ENCODE measurements at regions not wholly inside any gene's neighbourhood (a gene's known extent, or its start where the extent isn't known, plus 50 kb on each side); places are given as distances from the start of the nearest gene placed in this dataset.
A peak's percentile ranks its signal among the peaks of the same experiment; 100 is the strongest.

DNA sequence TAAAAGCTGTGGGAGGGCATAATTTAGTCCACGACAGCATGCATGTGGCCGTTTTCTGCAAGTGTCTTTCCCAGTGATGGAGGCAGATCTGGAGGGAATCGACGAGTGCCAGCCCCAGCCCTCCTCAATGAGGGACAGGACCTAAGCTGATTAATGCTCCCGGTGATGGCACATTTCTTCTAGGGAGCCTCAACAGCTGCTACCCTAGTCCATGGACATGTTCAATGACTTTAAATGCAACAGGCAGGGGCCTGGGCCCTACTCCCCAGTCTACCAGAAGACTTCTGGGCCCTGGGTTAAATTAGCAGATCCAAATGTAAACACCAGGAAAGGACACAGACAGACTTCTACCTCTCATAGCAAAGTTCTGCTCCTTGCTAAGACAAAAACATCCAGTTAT lies 155.1 kb downstream of the ACTR3 start:
- FAIRE-seq, result no peak
- TF ChIP-seq POLR2AphosphoS5 (IDR thresholded peaks at IDR 0.05; ENCODE audit: low read depth, low read length), result no peak
- no peak for TF ChIP-seq TAF1 (IDR thresholded peaks at IDR 0.05; ENCODE audit: borderline replicate concordance, low read depth, low read length)
- no peak for TF ChIP-seq POLR2A (IDR thresholded peaks at IDR 0.05; ENCODE audit: low read depth, low read length)
- DNase-seq (ENCODE audit: insufficient read length), result no peak

DNA sequence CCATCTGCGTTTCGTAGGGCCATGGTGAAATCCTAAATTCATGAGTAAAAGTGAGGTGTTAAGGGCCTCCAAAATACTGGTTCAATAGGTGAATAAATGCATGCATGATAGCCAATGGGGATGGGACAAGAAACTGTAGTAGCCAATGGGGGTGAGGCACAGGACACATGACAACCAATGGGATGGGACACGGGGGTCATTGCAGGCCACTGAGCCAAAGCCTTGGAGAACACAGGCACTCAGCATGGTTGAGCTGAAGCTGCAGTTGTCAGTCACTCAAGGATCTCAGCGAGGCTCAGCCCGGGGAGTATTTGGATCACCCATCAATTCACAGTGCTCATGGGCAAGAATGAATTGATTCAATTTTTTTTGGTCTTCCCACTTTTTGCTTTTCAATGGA lies 156.5 kb downstream of the ACTR3 start:
- TF ChIP-seq POLR2AphosphoS5 (IDR thresholded peaks at IDR 0.05; ENCODE audit: low read depth, low read length) (no peak), TAF1 (IDR thresholded peaks at IDR 0.05; ENCODE audit: borderline replicate concordance, low read depth, low read length) (no peak), POLR2A (IDR thresholded peaks at IDR 0.05; ENCODE audit: low read depth, low read length) (no peak)
- DNase-seq (ENCODE audit: insufficient read length) (no peak), FAIRE-seq (no peak)

DNA sequence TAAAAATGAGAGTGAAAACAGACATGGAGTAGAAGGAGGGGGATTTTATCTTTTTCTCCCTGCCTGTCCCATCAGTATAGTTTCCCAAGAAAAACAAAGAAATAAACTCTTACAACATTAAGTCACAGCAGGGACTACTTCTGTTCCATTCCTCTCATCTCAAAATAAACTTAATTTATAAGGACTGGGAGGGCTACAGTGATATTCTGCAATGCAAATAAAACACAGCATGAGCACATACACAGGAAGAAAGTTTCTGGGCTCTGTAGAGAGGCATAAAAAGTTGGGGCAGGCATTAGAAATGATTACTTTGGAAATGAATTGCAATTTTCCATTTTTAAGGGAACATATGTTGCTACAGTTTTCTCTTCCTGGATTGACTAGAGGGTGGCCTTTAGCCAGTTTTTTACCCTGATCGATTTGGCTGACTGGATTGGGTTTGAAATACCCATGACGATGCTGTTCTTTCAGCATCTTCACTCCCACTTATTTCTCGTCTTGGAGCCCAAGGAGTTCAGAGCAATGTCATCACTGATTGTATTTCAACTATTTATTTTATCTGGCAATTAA lies 157.1 kb downstream of the ACTR3 start:
- DNase-seq (ENCODE audit: insufficient read length) (no peak), FAIRE-seq (no peak)
- TF ChIP-seq POLR2AphosphoS5 (IDR thresholded peaks at IDR 0.05; ENCODE audit: low read depth, low read length) (no peak), POLR2A (IDR thresholded peaks at IDR 0.05; ENCODE audit: low read depth, low read length) (no peak), TAF1 (IDR thresholded peaks at IDR 0.05; ENCODE audit: borderline replicate concordance, low read depth, low read length) (no peak)

DNA sequence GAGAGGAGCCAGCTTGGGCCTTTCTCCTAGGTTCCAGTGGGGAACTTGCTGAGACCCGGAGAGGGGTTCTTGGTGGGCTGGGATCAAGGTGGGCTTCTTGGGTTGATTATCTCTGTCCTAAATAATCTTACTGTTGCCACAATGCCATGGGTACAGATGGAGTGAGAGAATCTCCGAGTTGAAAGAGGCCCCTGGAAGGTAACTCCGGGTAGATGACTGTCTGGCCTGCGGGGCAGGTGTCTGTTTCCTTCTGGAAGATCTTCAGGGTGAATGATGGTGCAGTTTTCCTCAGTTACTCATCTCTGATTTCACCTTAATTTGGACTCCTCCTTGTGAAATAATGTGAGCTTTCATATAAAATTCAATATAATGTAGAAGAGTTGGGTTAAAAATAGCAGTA lies 159.4 kb downstream of the ACTR3 start:
- no peak for TF ChIP-seq TAF1 (IDR thresholded peaks at IDR 0.05; ENCODE audit: borderline replicate concordance, low read depth, low read length)
- TF ChIP-seq POLR2A (IDR thresholded peaks at IDR 0.05; ENCODE audit: low read depth, low read length), result no peak
- TF ChIP-seq POLR2AphosphoS5 (IDR thresholded peaks at IDR 0.05; ENCODE audit: low read depth, low read length), result no peak
- DNase-seq (ENCODE audit: insufficient read length), result no peak
- FAIRE-seq, result no peak

DNA sequence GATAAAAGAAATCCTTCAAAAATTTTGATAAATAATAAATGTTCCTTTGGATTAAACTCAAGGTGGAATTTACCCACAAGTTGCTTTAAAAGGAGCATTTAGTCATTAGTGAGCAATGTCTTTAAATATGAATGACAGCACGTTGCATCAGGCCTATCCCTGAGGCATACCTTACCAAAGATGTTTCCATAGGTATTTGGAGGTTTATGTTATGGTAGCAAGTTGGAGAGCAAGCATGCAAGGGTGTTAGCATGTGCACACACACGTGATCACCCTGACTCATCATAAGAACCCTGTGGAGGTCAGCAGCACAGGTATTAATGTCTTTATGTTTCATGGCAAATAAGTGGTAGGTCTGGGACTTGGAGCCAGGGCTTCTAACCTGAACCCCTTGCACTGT lies 159.9 kb downstream of the ACTR3 start:
- DNase-seq (ENCODE audit: insufficient read length) (no peak), FAIRE-seq (no peak)
- TF ChIP-seq POLR2AphosphoS5 (IDR thresholded peaks at IDR 0.05; ENCODE audit: low read depth, low read length) (no peak), TAF1 (IDR thresholded peaks at IDR 0.05; ENCODE audit: borderline replicate concordance, low read depth, low read length) (no peak), POLR2A (IDR thresholded peaks at IDR 0.05; ENCODE audit: low read depth, low read length) (no peak)

DNA sequence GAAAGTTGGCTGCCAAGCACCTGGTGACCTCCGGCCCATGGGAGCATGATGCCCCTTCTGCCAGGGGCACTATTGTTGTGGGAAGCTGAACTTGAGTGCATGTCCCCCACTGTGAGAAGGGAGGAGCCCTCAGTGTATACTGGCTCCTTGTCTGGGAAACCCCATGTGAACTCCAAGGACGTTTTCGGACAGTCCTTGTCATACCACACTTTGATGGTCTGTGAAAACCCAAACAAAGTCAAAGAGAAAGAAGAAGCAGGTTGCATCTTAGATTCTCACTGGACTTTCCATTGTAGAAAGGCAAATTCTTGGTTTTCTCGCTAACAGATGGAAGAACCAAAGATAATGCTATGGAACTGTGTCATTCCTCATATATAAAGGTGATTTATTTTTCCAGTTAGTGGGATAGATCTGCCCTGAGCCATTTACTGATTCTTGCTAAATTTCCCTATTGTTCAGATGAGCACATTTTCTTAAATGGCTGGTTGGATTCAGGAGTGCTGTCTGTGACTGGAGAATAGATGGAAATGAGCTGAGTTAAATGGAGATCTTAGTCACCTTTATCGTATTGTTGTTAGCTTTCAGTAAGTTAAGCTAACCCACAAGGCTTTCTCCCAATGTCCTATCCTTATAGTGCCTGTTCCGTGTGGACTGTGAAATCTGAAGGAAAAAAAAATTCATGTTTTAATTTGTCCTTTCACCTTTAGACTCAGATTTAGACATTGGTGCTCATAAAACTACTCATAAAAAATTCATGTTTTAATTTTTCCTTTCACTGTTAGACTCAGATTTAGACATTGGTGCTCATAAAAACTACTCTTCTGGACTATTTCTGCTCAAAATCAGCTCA lies 166.6 kb downstream of the ACTR3 start:
- FAIRE-seq (peak; percentile 78), DNase-seq (ENCODE audit: insufficient read length) (no peak)
- TF ChIP-seq POLR2AphosphoS5 (IDR thresholded peaks at IDR 0.05; ENCODE audit: low read depth, low read length) (no peak), POLR2A (IDR thresholded peaks at IDR 0.05; ENCODE audit: low read depth, low read length) (no peak), TAF1 (IDR thresholded peaks at IDR 0.05; ENCODE audit: borderline replicate concordance, low read depth, low read length) (no peak)

DNA sequence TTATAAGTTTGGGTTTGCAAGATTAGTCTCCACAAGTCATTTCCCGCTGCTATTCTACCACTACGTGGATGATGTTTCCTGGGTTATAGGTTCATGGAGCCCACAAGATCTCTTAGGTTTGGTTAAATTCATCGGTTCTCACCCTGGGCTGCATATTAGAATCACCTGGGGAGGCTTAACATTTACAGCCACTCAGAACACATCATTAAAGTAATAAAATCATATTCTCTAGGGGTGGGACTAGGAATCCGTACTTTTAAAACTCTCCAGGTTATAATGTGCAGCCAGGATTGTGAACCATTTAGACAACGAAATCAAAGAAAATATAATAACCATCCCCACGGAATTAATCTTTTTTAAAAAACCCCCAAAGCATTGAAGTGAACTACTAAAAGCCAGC lies 167.7 kb downstream of the ACTR3 start:
- TF ChIP-seq POLR2AphosphoS5 (IDR thresholded peaks at IDR 0.05; ENCODE audit: low read depth, low read length) (no peak), POLR2A (IDR thresholded peaks at IDR 0.05; ENCODE audit: low read depth, low read length) (no peak), TAF1 (IDR thresholded peaks at IDR 0.05; ENCODE audit: borderline replicate concordance, low read depth, low read length) (no peak)
- DNase-seq (ENCODE audit: insufficient read length), result no peak
- no peak for FAIRE-seq

DNA sequence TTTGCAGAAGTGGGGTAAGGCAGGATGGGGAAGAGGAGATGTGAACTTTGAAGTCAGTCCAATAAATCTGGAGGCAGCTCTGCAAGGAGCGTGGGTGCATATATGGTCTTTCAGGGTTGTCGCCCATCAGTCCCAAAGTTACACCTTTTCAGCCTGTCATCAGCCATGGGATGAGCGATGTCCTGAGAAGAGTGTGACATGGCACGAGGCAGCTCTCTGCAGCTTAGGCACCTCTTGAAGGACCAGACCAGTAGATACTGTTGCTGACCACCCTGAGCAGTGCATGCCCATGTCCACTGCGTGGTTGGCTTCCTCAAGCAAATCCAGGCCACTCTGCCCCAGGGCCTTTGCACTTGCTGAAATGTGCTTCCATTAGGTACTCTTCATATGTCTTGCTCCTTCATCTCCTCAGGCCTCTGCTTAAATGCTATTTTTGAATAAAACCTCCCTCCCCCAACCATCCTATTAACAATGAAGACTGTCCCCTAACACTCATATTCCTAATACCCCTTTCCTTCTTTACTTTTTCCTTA lies 171.7 kb downstream of the ACTR3 start:
- FAIRE-seq, result no peak
- TF ChIP-seq TAF1 (IDR thresholded peaks at IDR 0.05; ENCODE audit: borderline replicate concordance, low read depth, low read length) (no peak), POLR2A (IDR thresholded peaks at IDR 0.05; ENCODE audit: low read depth, low read length) (no peak), POLR2AphosphoS5 (IDR thresholded peaks at IDR 0.05; ENCODE audit: low read depth, low read length) (no peak)

DNA sequence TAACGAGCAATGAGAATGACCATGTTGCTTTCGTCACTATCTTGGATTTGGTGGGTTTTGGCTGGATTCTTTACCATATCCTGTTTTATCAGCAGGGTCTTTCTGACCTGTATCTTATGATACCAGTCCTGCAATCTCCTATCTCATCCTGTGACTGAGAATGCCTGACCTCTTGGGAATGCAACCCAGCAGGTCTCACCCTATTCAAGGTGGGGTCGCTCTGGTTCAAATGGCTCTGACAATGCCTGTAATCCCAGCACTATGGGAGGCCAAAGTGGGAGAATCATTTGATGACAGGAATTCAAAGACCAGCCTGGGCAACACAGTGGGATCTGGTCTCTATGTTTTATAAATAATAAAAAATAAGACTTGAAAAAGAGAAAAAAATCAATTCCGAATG lies 173.5 kb downstream of the ACTR3 start:
- no peak for TF ChIP-seq TAF1 (IDR thresholded peaks at IDR 0.05; ENCODE audit: borderline replicate concordance, low read depth, low read length)
- no peak for TF ChIP-seq POLR2A (IDR thresholded peaks at IDR 0.05; ENCODE audit: low read depth, low read length)
- no peak for TF ChIP-seq POLR2AphosphoS5 (IDR thresholded peaks at IDR 0.05; ENCODE audit: low read depth, low read length)
- no peak for DNase-seq (ENCODE audit: insufficient read length)
- FAIRE-seq, result no peak

More for the DNA sequence above, 171.7 kb downstream of the ACTR3 start:
- no peak for DNase-seq (ENCODE audit: insufficient read length)

DNA sequence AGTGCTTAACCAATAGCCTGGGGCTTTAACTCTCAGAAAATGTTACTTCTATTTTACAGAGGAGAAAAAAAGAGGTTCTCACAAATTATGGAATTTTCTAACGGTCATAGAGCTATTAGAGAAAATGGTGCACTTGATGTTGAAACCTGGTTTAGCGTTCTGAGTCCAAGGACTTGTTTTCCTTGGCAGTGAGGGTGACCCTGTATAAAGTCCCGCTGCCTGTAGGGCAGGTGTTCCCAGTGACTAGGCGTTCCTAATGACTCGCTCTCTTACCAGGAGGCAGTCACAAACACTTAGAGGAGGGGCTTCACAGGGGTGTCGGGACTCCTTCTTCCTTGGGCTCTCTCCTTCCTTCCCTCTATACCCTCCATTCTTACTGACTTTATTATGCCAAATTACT lies 175.8 kb downstream of the ACTR3 start:
- TF ChIP-seq POLR2AphosphoS5 (IDR thresholded peaks at IDR 0.05; ENCODE audit: low read depth, low read length) (no peak), POLR2A (IDR thresholded peaks at IDR 0.05; ENCODE audit: low read depth, low read length) (no peak)
- no peak for FAIRE-seq
- DNase-seq (ENCODE audit: insufficient read length), result no peak

DNA sequence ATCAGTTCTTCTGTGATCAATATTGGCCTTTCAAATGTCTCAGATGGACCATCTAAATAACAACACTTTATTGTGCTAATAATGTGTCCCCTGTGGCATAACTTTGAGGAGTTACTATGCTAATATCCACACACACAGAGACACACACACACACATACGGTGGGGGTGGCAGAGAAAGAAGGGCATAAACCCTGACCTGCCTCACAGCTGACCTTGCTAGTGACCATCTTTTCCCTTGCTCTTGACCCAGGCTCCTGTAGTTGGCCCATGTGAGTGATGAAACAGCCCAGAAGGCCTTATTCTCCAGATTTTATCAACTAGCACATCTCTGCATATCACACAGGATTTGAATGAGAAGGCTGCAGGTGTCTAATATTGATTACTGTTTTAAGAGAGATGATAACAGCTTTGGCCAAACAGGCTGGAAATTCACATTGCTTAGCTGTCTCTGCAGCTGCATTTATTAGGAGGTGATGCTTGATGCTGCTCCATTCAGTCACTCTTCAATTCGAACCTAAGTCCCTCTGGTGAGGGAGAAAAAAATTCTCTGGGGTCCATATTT lies 176.4 kb downstream of the ACTR3 start:
- TF ChIP-seq POLR2AphosphoS5 (IDR thresholded peaks at IDR 0.05; ENCODE audit: low read depth, low read length), result no peak
- no peak for TF ChIP-seq POLR2A (IDR thresholded peaks at IDR 0.05; ENCODE audit: low read depth, low read length)
- no peak for TF ChIP-seq TAF1 (IDR thresholded peaks at IDR 0.05; ENCODE audit: borderline replicate concordance, low read depth, low read length)
- FAIRE-seq (no peak), DNase-seq (ENCODE audit: insufficient read length) (no peak)

All from GM12892 (cell line).